Fibroblast of lung (primary cell): ENCODE measurements at regions not wholly inside any gene's neighbourhood (a gene's known extent, or its start where the extent isn't known, plus 50 kb on each side); places are given as distances from the start of the nearest gene placed in this dataset.

Experiments
- DNase-seq, 2 donors: peaks; one replicate each; pipeline versions ENCODE4 v3.0.0 to v3.0.0-alpha.2; 2010; ENCODE audit warnings: low read depth in 2 of 2
- H2AFZ ChIP-seq: 2 replicates; pipeline ENCODE4 v1.5.1; 2012; ENCODE audit warnings: low read length, control low read depth, inconsistent platforms
- H3K27ac ChIP-seq: 2 replicates; pipeline ENCODE4 v1.5.1; 2011; ENCODE audit warnings: low read length, control low read depth; ENCODE audit not compliant: insufficient read depth
- H3K27me3 ChIP-seq: 2 replicates; pipeline ENCODE4 v1.5.1; 2011; ENCODE audit warnings: mild to moderate bottlenecking, low read length; ENCODE audit not compliant: control insufficient read depth, insufficient read depth
- H3K36me3 ChIP-seq: 2 replicates; pipeline ENCODE4 v1.5.1; 2011; ENCODE audit warnings: low read length; ENCODE audit not compliant: control insufficient read depth, insufficient read depth
- H3K4me1 ChIP-seq: 2 replicates; pipeline ENCODE4 v1.5.1; 2011; ENCODE audit warnings: low read length; ENCODE audit not compliant: control insufficient read depth, insufficient read depth; ENCODE audit errors: extremely low read depth
- H3K4me2 ChIP-seq: 2 replicates; pipeline ENCODE4 v1.5.1; 2011; ENCODE audit warnings: low read length, control low read depth; ENCODE audit not compliant: insufficient read depth; ENCODE audit errors: extremely low read depth
- H3K4me3 ChIP-seq, 4 experiments: fragments of 200-600 bp in 1 of 4; sonication (generic) in 1 of 4; replicated peaks in 1 of 4; 2 replicates each; pipeline ENCODE4 v1.5.1; 2011 to 2016; ENCODE audit warnings: low read length in 4 of 4, low read depth in 3 of 4, mild to moderate bottlenecking in 3 of 4, control low read depth in 2 of 4, inconsistent platforms in 1 of 4, mixed read lengths in 1 of 4; ENCODE audit not compliant: insufficient read depth in 1 of 4; ENCODE audit errors: control extremely low read depth in 1 of 4
- H3K79me2 ChIP-seq: 2 replicates; pipeline ENCODE4 v1.5.1; 2012; ENCODE audit warnings: mild to moderate bottlenecking, low read length, inconsistent platforms; ENCODE audit not compliant: control insufficient read depth, insufficient read depth
- H3K9ac ChIP-seq: 2 replicates; pipeline ENCODE4 v1.5.1; 2011; ENCODE audit warnings: mild to moderate bottlenecking, low read length, control low read depth; ENCODE audit not compliant: insufficient read depth
- H3K9me3 ChIP-seq: 2 replicates; pipeline ENCODE4 v1.5.1; 2012; ENCODE audit warnings: low read depth, low read length; ENCODE audit not compliant: control insufficient read depth, insufficient read depth
- H4K20me1 ChIP-seq: 2 replicates; pipeline ENCODE4 v1.5.1; 2011; ENCODE audit warnings: low read length; ENCODE audit not compliant: control insufficient read depth, insufficient read depth; ENCODE audit errors: extremely low read depth
- EZH2 ChIP-seq: IDR thresholded peaks from 2 replicates; pipeline ENCODE4 v1.5.1; 2012; ENCODE audit warnings: low read length, control low read depth, mild to moderate bottlenecking; ENCODE audit errors: missing control alignments
- TF ChIP-seq, protein P1 (sequence below), 2 donors: IDR thresholded peaks in 1 of 2; conservative IDR thresholded peaks in 1 of 2; 1 replicate in 1 of 2; 2 replicates in 1 of 2; pipeline ENCODE4 v1.5.1; 2011 to 2012; ENCODE audit warnings: low read length in 2 of 2, control low read depth in 1 of 2, inconsistent platforms in 1 of 2, low read depth in 1 of 2, mild to moderate bottlenecking in 1 of 2

DNA sequence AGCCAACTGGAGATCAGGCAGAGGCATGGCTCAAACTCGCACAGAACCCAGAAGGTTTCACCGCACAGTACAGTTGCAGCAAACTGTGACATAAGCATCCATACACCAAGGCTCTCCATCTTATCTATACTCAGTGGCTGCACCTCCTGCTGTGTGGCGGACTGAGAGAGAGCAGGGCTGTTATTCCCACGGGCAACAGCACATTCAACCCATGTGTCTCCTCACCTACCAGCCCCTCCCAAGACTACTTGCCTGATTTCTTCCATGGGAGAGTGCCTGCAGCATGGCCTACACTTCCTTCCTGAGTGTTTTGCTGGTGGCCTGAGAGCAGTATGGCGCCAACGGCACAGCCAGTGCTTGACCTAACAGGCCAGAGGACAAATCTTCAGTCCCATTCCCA is 1606.6 kb downstream of the SLITRK1 start:
- no peak for TF ChIP-seq EZH2
- TF ChIP-seq, protein P1, sequence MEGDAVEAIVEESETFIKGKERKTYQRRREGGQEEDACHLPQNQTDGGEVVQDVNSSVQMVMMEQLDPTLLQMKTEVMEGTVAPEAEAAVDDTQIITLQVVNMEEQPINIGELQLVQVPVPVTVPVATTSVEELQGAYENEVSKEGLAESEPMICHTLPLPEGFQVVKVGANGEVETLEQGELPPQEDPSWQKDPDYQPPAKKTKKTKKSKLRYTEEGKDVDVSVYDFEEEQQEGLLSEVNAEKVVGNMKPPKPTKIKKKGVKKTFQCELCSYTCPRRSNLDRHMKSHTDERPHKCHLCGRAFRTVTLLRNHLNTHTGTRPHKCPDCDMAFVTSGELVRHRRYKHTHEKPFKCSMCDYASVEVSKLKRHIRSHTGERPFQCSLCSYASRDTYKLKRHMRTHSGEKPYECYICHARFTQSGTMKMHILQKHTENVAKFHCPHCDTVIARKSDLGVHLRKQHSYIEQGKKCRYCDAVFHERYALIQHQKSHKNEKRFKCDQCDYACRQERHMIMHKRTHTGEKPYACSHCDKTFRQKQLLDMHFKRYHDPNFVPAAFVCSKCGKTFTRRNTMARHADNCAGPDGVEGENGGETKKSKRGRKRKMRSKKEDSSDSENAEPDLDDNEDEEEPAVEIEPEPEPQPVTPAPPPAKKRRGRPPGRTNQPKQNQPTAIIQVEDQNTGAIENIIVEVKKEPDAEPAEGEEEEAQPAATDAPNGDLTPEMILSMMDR (conservative IDR thresholded peaks at IDR 0.05 in 1 of 2, IDR thresholded peaks at IDR 0.05 in 1 of 2; ENCODE audit: low read depth in 1 of 2, low read length in 2 of 2) = no peak
- Histone ChIP-seq H3K27me3 (no peaks in the 10 kb centered on the region), H3K4me3 (no peak overlapping the region), H3K79me2 (no peaks in the 10 kb centered on the region), H2AFZ (no peak overlapping the region), H3K4me1 (no peaks in the 10 kb centered on the region), H3K4me2 (no peak overlapping the region), H4K20me1 (no peaks in the 10 kb centered on the region), H3K9me3 (no peaks in the 10 kb centered on the region), H3K27ac (no peak overlapping the region), H3K9ac (no peak overlapping the region), H3K36me3 (no peaks in the 10 kb centered on the region)
- no peak for DNase-seq

DNA sequence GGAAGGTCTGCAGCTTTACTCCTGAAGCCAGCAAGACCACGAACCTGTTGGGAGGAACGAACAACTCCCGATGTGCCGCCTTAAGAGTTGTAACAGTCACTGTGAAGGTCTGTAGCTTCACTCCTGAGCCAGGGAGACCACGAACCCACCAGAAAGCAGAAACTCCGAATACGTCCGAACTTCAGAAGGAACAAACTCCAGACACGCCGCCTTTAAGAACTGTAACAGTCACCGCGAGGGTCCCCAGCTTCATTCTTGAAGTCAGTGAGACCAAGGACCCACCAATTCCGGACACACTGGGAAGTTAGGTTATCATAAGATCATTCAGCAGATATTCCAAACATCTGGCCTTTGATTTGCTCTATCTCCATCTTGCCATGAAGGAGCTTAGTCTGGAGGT is 1623.0 kb downstream of the SLITRK1 start:
- H3K9me3 ChIP-seq = no peaks in the 10 kb centered on the region
- H3K4me3 ChIP-seq = no peak overlapping the region
- no peak for TF ChIP-seq EZH2
- TF ChIP-seq, protein P1 (conservative IDR thresholded peaks at IDR 0.05 in 1 of 2, IDR thresholded peaks at IDR 0.05 in 1 of 2; ENCODE audit: low read depth in 1 of 2, low read length in 2 of 2) = no peak
- H3K36me3 ChIP-seq = no peaks in the 10 kb centered on the region
- H4K20me1 ChIP-seq = no peaks in the 10 kb centered on the region
- no peak overlapping the region for H3K4me2 ChIP-seq
- H2AFZ ChIP-seq = no peak overlapping the region
- H3K4me1 ChIP-seq = no peaks in the 10 kb centered on the region
- H3K27me3 ChIP-seq = no peaks in the 10 kb centered on the region
- no peak overlapping the region for H3K9ac ChIP-seq
- no peak overlapping the region for H3K27ac ChIP-seq
- H3K79me2 ChIP-seq = no peaks in the 10 kb centered on the region
- DNase-seq = no peak

- no peaks in the 10 kb centered on the region for H4K20me1 ChIP-seq
- no peaks in the 10 kb centered on the region for H3K79me2 ChIP-seq
- no peaks in the 10 kb centered on the region for H3K27me3 ChIP-seq
- no peak overlapping the region for H3K9ac ChIP-seq
- no peak overlapping the region for H2AFZ ChIP-seq
- no peak overlapping the region for H3K4me3 ChIP-seq
- no peaks in the 10 kb centered on the region for H3K4me1 ChIP-seq
- TF ChIP-seq, protein P1 (conservative IDR thresholded peaks at IDR 0.05 in 1 of 2, IDR thresholded peaks at IDR 0.05 in 1 of 2; ENCODE audit: low read depth in 1 of 2, low read length in 2 of 2) = no peak
- no peak for TF ChIP-seq EZH2
- no peaks in the 10 kb centered on the region for H3K9me3 ChIP-seq
- H3K4me2 ChIP-seq = no peak overlapping the region
- H3K36me3 ChIP-seq = no peaks in the 10 kb centered on the region
- no peak overlapping the region for H3K27ac ChIP-seq
- DNase-seq = no peak
Observed at GRCh38 chr13:82257790-82258507, 1624.3 kb downstream of the SLITRK1 start.
